Activated CD4-positive, alpha-beta T cell treated with anti-CD3 and anti-CD28 coated beads, Interleukin-2, amount 10 ng/mL, durations not matched to agents 24 days and 14 days (primary cell): ENCODE measurements at regions not wholly inside any gene's neighbourhood (a gene's known extent, or its start where the extent isn't known, plus 50 kb on each side); places are given as distances from the start of the nearest gene placed in this dataset.

Experiments used
- DNase-seq: peaks from one replicate; pipeline ENCODE4 v3.0.0; 2022
- H3K27ac Mint-ChIP-seq: one replicate; pipeline ENCODE4 v1.8.0; 2022; ENCODE audit warnings: mild to moderate bottlenecking, mixed read lengths
- H3K27me3 Mint-ChIP-seq: one replicate; pipeline ENCODE4 v1.8.0; 2022; ENCODE audit warnings: mixed read lengths
- H3K36me3 Mint-ChIP-seq: one replicate; pipeline ENCODE4 v1.8.0; 2022; ENCODE audit warnings: low read depth, mild to moderate bottlenecking, mixed read lengths
- H3K4me1 Mint-ChIP-seq: one replicate; pipeline ENCODE4 v1.8.0; 2021; ENCODE audit warnings: mixed read lengths
- H3K4me3 Mint-ChIP-seq: one replicate; pipeline ENCODE4 v1.8.0; 2022; ENCODE audit warnings: mild to moderate bottlenecking, moderate library complexity, mixed read lengths
- H3K9me3 Mint-ChIP-seq: one replicate; pipeline ENCODE4 v1.8.0; 2021; ENCODE audit warnings: mixed read lengths
- intact Hi-C: fragments of 100-400 bp; cut with micrococcal nuclease; formaldehyde crosslinking; loops from one replicate; pipeline ENCODE4 v1.15.1; 2023

DNA sequence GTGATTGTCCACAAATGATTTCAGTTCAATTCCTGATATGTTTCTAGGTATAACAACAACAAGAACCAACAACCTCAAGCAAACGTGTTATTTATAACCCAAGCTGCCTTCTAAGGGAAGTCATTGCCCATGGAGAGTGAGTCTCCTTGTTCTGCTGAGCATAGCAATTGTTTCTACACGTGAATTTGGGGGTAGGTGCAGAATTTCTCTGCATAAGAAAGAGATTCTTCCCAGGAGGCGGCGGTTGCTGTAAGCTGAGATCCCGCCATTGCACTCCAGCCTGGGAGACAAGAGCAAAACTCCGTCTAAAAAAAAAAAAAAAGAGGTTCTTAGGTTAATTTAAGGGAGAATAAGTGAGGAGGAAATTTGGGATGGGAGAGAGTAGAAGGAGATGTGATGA is 226.5 kb upstream of the PELI2 start:
- Mint-ChIP-seq H3K9me3 (no peaks in the 10 kb centered on the region), H3K27ac (no peak overlapping the region), H3K36me3 (no peaks in the 10 kb centered on the region), H3K27me3 (peaks cover 20% of the 10 kb centered on the region), H3K4me3 (no peak overlapping the region), H3K4me1 (no peaks in the 10 kb centered on the region)
- no peak for DNase-seq
- intact Hi-C loops, result no loop called here

- DNase-seq, result no peak
- no peaks in the 10 kb centered on the region for H3K36me3 Mint-ChIP-seq
- H3K4me1 Mint-ChIP-seq, result no peaks in the 10 kb centered on the region
- intact Hi-C loops, result no loop called here
- H3K4me3 Mint-ChIP-seq, result no peak overlapping the region
- H3K27ac Mint-ChIP-seq, result no peak overlapping the region
- no peaks in the 10 kb centered on the region for H3K9me3 Mint-ChIP-seq
- H3K27me3 Mint-ChIP-seq, result peaks cover 14% of the 10 kb centered on the region
These were observed 225.3 kb upstream of the PELI2 start for GRCh38 chr14:55892906-55893305.

- H3K27ac Mint-ChIP-seq, result no peak overlapping the region
- peaks cover 13% of the 10 kb centered on the region for H3K27me3 Mint-ChIP-seq
- intact Hi-C loops, result no loop called here
- no peak overlapping the region for H3K4me3 Mint-ChIP-seq
- no peak for DNase-seq
- no peaks in the 10 kb centered on the region for H3K9me3 Mint-ChIP-seq
- no peaks in the 10 kb centered on the region for H3K4me1 Mint-ChIP-seq
- no peaks in the 10 kb centered on the region for H3K36me3 Mint-ChIP-seq
These were observed 224.5 kb upstream of the PELI2 start for GRCh38 chr14:55893705-55894104.

DNA sequence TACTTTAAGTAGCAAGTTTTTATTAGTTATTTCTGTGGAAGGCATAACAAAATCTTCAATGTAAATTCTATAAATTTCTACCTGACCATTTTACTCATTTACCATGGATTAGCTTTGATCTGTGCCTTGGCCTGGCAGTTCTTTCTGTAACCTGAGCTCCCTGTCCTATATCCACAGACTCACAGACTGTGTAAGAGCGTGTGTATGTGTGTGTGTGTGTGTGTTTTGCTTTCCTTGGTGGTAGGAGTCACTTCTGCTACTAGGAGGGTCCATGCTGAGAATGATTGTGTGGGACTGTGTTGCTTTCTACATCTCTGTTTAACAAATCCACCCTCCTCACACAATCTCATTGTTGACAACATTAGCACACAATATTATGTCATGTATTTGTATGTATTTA is 221.2 kb upstream of the PELI2 start:
- DNase-seq, result no peak
- H3K4me3 Mint-ChIP-seq, result no peak overlapping the region
- no peaks in the 10 kb centered on the region for H3K4me1 Mint-ChIP-seq
- no peaks in the 10 kb centered on the region for H3K9me3 Mint-ChIP-seq
- intact Hi-C loops, result no loop called here
- H3K27ac Mint-ChIP-seq, result no peak overlapping the region
- peaks cover 7% of the 10 kb centered on the region for H3K27me3 Mint-ChIP-seq
- no peaks in the 10 kb centered on the region for H3K36me3 Mint-ChIP-seq

- no peak for DNase-seq
- no peak overlapping the region for H3K27ac Mint-ChIP-seq
- no peak overlapping the region for H3K4me3 Mint-ChIP-seq
- H3K27me3 Mint-ChIP-seq, result peaks cover 2% of the 10 kb centered on the region
- no peaks in the 10 kb centered on the region for H3K36me3 Mint-ChIP-seq
- no peaks in the 10 kb centered on the region for H3K9me3 Mint-ChIP-seq
- no peaks in the 10 kb centered on the region for H3K4me1 Mint-ChIP-seq
- intact Hi-C loops, result no loop called here
These were observed 219.3 kb upstream of the PELI2 start for GRCh38 chr14:55898938-55899337.

DNA sequence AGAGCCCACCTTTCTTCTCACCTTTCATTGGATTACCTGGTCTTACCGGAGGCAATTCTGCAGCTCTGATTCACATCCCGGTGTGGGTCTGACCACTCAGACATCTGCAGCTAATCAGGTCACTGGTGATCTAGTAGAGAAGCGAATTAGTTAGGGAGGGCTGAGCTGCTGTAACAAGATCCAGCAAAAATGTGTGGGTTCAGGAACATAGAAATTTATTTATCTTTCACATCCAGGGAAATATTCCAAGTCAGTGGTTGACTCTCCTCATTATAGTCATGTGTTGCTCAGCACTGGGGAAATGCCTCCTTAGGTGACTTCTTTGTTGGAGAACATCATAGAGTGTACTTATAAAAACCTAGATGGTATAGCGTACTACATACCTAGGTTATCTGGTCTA is 218.7 kb upstream of the PELI2 start:
- no peak overlapping the region for H3K4me3 Mint-ChIP-seq
- DNase-seq, result no peak
- H3K27me3 Mint-ChIP-seq, result peaks cover 2% of the 10 kb centered on the region
- intact Hi-C loops, result no loop called here
- H3K4me1 Mint-ChIP-seq, result no peaks in the 10 kb centered on the region
- H3K9me3 Mint-ChIP-seq, result no peaks in the 10 kb centered on the region
- no peaks in the 10 kb centered on the region for H3K36me3 Mint-ChIP-seq
- H3K27ac Mint-ChIP-seq, result no peak overlapping the region

DNA sequence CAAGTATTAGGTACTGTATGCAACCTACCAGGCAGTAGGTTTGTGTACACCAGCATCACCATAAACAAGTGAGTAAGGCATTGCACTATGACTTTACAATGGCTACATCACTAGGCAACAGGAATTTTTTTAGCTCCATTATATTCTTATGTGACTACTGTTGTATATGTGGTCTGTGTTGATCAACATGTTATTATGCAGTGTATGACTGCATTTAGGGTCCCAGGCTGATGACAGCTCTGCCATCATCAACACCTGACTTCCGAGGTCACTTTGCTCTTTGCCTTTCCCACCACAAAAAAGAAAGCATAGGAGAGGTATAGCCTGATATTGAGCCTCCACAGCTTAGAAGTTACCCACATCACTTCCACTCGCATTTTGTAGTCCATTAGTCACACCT is 217.5 kb upstream of the PELI2 start:
- no peak for DNase-seq
- no peaks in the 10 kb centered on the region for H3K36me3 Mint-ChIP-seq
- no peak overlapping the region for H3K27ac Mint-ChIP-seq
- H3K9me3 Mint-ChIP-seq, result no peaks in the 10 kb centered on the region
- H3K4me3 Mint-ChIP-seq, result no peak overlapping the region
- intact Hi-C loops, result no loop called here
- peaks cover 2% of the 10 kb centered on the region for H3K27me3 Mint-ChIP-seq
- H3K4me1 Mint-ChIP-seq, result no peaks in the 10 kb centered on the region

DNA sequence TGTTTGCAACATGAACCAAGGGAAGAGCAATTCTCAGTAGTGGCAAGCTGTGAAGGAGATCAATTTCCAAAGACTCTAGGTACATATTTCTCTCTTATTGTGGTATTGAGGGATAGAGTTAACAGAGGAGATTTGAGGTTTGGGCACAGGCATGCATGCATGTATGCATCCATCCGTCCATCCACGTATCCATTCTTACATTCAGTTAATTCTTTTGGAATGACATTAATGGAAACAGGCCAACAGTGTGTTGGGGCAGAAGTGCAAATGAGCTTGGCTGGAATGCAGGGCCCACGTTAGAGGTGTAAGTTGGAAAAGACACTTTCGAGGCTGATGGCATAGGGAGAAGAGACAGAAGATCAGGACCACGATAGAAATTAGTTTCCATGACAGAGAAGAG is 216.9 kb upstream of the PELI2 start:
- intact Hi-C loops, result no loop called here
- peaks cover 2% of the 10 kb centered on the region for H3K27me3 Mint-ChIP-seq
- no peak for DNase-seq
- H3K4me1 Mint-ChIP-seq, result no peaks in the 10 kb centered on the region
- no peaks in the 10 kb centered on the region for H3K9me3 Mint-ChIP-seq
- H3K4me3 Mint-ChIP-seq, result no peak overlapping the region
- H3K27ac Mint-ChIP-seq, result no peak overlapping the region
- no peaks in the 10 kb centered on the region for H3K36me3 Mint-ChIP-seq

DNA sequence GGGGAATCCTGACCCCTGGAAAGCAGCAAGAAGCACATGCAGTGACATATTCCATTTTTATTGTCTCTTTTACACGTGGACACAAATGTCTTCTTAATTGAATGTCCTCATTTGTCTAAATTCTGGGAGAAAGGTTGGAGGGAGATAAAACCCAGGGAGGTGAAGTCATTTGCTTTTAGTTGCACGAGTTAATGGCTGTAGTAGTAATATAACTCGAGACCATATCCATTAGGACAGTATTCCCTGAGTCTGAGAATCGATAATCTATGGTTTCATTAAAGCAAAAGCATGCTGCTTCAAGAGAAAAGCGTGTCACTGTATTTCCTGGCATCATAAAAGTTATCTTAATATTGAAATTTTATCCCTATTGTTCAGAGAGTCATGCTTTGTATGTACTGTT is 216.0 kb upstream of the PELI2 start:
- no peak overlapping the region for H3K27ac Mint-ChIP-seq
- no peaks in the 10 kb centered on the region for H3K36me3 Mint-ChIP-seq
- intact Hi-C loops, result no loop called here
- peaks cover 2% of the 10 kb centered on the region for H3K27me3 Mint-ChIP-seq
- no peak overlapping the region for H3K4me3 Mint-ChIP-seq
- DNase-seq, result no peak
- H3K9me3 Mint-ChIP-seq, result no peaks in the 10 kb centered on the region
- no peaks in the 10 kb centered on the region for H3K4me1 Mint-ChIP-seq

DNA sequence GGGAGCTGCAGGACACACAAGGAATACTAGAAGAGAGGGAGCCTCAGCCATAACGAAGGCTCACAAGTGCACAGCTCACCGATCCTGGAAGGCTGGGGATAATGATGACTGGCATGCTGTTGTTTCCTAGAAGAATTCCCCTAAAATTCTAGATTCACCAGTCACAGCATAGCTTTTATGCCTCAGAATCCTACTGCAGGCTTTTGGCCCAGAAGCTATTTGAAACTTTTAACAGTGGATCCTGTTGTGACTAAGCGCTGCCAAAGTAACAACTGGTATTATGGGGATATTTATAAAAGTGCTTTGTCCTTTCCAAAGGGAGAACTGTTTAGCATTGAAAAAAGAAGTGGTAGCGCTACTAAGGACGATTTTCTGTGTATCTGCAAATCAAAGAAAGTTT is 214.1 kb upstream of the PELI2 start:
- Mint-ChIP-seq H3K36me3 (no peaks in the 10 kb centered on the region), H3K27me3 (peaks cover 4% of the 10 kb centered on the region), H3K4me1 (no peaks in the 10 kb centered on the region), H3K27ac (no peak overlapping the region), H3K9me3 (no peaks in the 10 kb centered on the region), H3K4me3 (no peak overlapping the region)
- no peak for DNase-seq
- intact Hi-C loops, result no loop called here

- intact Hi-C loops, result no loop called here
These were observed 210.1 kb upstream of the PELI2 start for GRCh38 chr14:55908106-55908505.

GRCh38 chr14:55909879-55910278 is 208.3 kb upstream of the PELI2 start:
- Mint-ChIP-seq H3K27me3 (peaks cover 4% of the 10 kb centered on the region), H3K4me1 (no peaks in the 10 kb centered on the region), H3K4me3 (no peak overlapping the region), H3K36me3 (no peaks in the 10 kb centered on the region), H3K9me3 (no peaks in the 10 kb centered on the region), H3K27ac (no peak overlapping the region)
- intact Hi-C loops, result no loop called here
- DNase-seq, result no peak

More at GRCh38 chr14:55908106-55908505, 210.1 kb upstream of the PELI2 start:
- no peaks in the 10 kb centered on the region for H3K4me1 Mint-ChIP-seq
- no peak for DNase-seq
- H3K27ac Mint-ChIP-seq, result no peak overlapping the region
- peaks cover 4% of the 10 kb centered on the region for H3K27me3 Mint-ChIP-seq
- H3K36me3 Mint-ChIP-seq, result no peaks in the 10 kb centered on the region
- H3K9me3 Mint-ChIP-seq, result no peaks in the 10 kb centered on the region
- H3K4me3 Mint-ChIP-seq, result no peak overlapping the region

DNA sequence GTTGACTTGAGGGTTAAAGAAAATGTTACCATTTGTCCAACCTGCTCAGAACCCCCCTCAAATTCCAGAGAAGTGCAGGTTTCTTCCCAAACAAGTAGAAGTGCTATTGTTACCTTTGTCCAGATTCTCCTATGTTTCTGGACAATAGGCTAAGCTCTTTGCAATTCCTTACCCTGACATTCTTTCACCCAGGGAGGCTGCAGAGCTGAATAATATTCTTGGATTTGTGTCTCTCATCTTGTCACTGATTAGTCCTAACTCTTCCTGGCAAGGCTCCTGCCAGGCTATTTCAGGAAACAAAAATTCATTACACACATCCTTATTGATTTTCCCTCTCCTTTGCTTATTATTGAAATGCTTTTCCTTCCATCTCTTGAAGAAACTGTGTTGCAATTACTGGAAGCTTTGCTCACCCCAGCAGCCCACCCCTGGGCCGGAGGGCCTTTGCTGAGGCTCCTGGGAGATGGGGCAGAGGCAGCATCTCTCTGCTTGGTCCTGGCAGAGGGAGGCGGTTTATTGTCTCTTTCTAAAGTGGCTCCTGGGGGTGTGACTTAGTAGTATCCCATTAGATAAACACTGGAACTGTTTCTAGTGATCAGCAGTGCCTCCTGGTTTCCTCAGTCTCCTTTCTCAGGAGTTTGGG is 207.5 kb upstream of the PELI2 start:
- Mint-ChIP-seq H3K36me3 (no peaks in the 10 kb centered on the region), H3K9me3 (no peaks in the 10 kb centered on the region), H3K4me3 (no peak overlapping the region), H3K27me3 (peaks cover 4% of the 10 kb centered on the region), H3K4me1 (no peaks in the 10 kb centered on the region), H3K27ac (no peak overlapping the region)
- intact Hi-C loops, result no loop called here
- DNase-seq, result no peak

DNA sequence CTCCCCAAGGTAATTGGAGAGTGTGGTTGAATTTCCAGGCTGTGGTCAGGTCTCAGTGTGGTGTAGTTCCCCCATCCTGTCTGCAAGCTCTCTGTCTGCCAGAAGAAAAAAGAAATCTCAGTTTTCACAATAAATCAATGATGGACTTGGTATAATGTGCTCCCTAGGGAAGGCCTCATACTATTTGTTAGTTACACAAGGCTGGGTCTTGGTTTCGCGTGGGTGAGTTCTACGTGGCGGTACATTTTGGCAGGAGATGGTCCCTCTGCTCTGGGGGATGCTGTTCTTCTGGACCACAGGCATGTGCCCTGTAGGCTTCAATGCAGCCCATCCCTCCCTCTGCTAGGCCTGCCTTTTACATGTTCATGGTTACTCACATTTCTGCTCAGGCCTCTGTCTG is 206.4 kb upstream of the PELI2 start:
- intact Hi-C loops, result no loop called here
- Mint-ChIP-seq H3K4me3 (no peak overlapping the region), H3K4me1 (no peaks in the 10 kb centered on the region), H3K9me3 (no peaks in the 10 kb centered on the region), H3K27ac (no peak overlapping the region), H3K27me3 (peaks cover 8% of the 10 kb centered on the region), H3K36me3 (no peaks in the 10 kb centered on the region)
- no peak for DNase-seq

- H3K9me3 Mint-ChIP-seq, result no peaks in the 10 kb centered on the region
- H3K4me3 Mint-ChIP-seq, result no peak overlapping the region
- H3K27ac Mint-ChIP-seq, result no peak overlapping the region
- intact Hi-C loops, result no loop called here
- H3K27me3 Mint-ChIP-seq, result peaks cover 10% of the 10 kb centered on the region
- H3K36me3 Mint-ChIP-seq, result no peaks in the 10 kb centered on the region
- no peaks in the 10 kb centered on the region for H3K4me1 Mint-ChIP-seq
- no peak for DNase-seq
These were observed 205.9 kb upstream of the PELI2 start for GRCh38 chr14:55912344-55912743.
